ENCODE measurements at regions not wholly inside any gene's neighbourhood (a gene's known extent, or its start where the extent isn't known, plus 50 kb on each side); places are given as distances from the start of the nearest gene placed in this dataset.

- TF ChIP-seq ZNF512 (CRISPR knock-in tag; IDR thresholded peaks at IDR 0.05; ENCODE audit: borderline replicate concordance) (no peak), CTCF (IDR thresholded peaks at IDR 0.05) (no peak), ZNF138 (CRISPR knock-in tag; conservative IDR thresholded peaks at IDR 0.05) (no peak), ETV6 (CRISPR knock-in tag; IDR thresholded peaks at IDR 0.05) (no peak), ATF3 (CRISPR knock-in tag; conservative IDR thresholded peaks at IDR 0.05) (no peak), SMAD3 (CRISPR knock-in tag; IDR thresholded peaks at IDR 0.05; ENCODE audit: borderline replicate concordance) (no peak)
Measured at GRCh38 chr6:104644848-104645247, 214.9 kb downstream of the HACE1 start.

All from WTC11 (cell line).